ENCODE measurements at regions not wholly inside any gene's neighbourhood (a gene's known extent, or its start where the extent isn't known, plus 50 kb on each side); places are given as distances from the start of the nearest gene placed in this dataset.

GRCh38 chr10:88062385-88062784 lies 199.0 kb downstream of the PTEN start:
- TF ChIP-seq CTCF (IDR thresholded peaks at IDR 0.05) (no peak), EZH2 (IDR thresholded peaks at IDR 0.05; ENCODE audit: borderline replicate concordance, insufficient read depth, low read depth, low read length, poor library complexity, severe bottlenecking) (no peak)

All from B cell (primary cell).